ENCODE measurements at regions not wholly inside any gene's neighbourhood (a gene's known extent, or its start where the extent isn't known, plus 50 kb on each side); places are given as distances from the start of the nearest gene placed in this dataset.

- TF ChIP-seq, protein P1, sequence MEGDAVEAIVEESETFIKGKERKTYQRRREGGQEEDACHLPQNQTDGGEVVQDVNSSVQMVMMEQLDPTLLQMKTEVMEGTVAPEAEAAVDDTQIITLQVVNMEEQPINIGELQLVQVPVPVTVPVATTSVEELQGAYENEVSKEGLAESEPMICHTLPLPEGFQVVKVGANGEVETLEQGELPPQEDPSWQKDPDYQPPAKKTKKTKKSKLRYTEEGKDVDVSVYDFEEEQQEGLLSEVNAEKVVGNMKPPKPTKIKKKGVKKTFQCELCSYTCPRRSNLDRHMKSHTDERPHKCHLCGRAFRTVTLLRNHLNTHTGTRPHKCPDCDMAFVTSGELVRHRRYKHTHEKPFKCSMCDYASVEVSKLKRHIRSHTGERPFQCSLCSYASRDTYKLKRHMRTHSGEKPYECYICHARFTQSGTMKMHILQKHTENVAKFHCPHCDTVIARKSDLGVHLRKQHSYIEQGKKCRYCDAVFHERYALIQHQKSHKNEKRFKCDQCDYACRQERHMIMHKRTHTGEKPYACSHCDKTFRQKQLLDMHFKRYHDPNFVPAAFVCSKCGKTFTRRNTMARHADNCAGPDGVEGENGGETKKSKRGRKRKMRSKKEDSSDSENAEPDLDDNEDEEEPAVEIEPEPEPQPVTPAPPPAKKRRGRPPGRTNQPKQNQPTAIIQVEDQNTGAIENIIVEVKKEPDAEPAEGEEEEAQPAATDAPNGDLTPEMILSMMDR (IDR thresholded peaks at IDR 0.05): no peak
- no peak for TF ChIP-seq POLR2A (IDR thresholded peaks at IDR 0.05)
Measured at GRCh38 chr14:58870961-58871360, 233.2 kb downstream of the DACT1 start.
